GM23248 (cell line): ENCODE measurements at regions not wholly inside any gene's neighbourhood (a gene's known extent, or its start where the extent isn't known, plus 50 kb on each side); places are given as distances from the start of the nearest gene placed in this dataset.

ENCODE experiments used
- EZH2 ChIP-seq: fragments of 200-600 bp; sonication (generic); IDR thresholded peaks from 2 replicates; pipeline ENCODE4 v1.6.1; 2018; ENCODE audit warnings: antibody characterized with exemption, mild to moderate bottlenecking; ENCODE audit not compliant: insufficient read depth, poor library complexity, severe bottlenecking
- EZH2phosphoT487 ChIP-seq: fragments of 200-600 bp; sonication (generic); IDR thresholded peaks from 2 replicates; pipeline ENCODE4 v1.6.1; 2018; ENCODE audit warnings: antibody characterized with exemption, moderate library complexity, mild to moderate bottlenecking, low read depth; ENCODE audit not compliant: insufficient read depth

GRCh38 chr3:148093753-148094152, 604.0 kb upstream of the AGTR1 start:
- TF ChIP-seq EZH2 (no peak), EZH2phosphoT487 (no peak)
